Stimulated activated naive CD8-positive, alpha-beta T cell treated with anti-CD3 and anti-CD28 coated beads, Interleukin-15, amount 100 ng/mL, for 72 hours (primary cell): ENCODE measurements at regions not wholly inside any gene's neighbourhood (a gene's known extent, or its start where the extent isn't known, plus 50 kb on each side); places are given as distances from the start of the nearest gene placed in this dataset.
"Not testable (repeated sequence)": the region's sequence is repeated elsewhere in the genome, so short reads cannot be mapped to it uniquely, and the experiment has no call there.

Source experiments
- ATAC-seq: fragments of 150-1000 bp; cut with Tn5 transposase; 2 replicates; pipeline ENCODE4 v1.10.0; 2021; ENCODE audit warnings: mild to moderate bottlenecking, moderate library complexity
- DNase-seq, 2 donors: peaks; one replicate each; pipeline ENCODE4 v3.0.0; 2021 to 2022
- H3K27ac Mint-ChIP-seq, 2 donors: one replicate each; pipeline ENCODE4 v1.8.0; 2022; ENCODE audit warnings: mild to moderate bottlenecking in 2 of 2, mixed read lengths in 2 of 2, moderate library complexity in 2 of 2
- H3K27me3 Mint-ChIP-seq: one replicate; pipeline ENCODE4 v1.8.0; 2022; ENCODE audit warnings: mixed read lengths
- H3K4me1 Mint-ChIP-seq: one replicate; pipeline ENCODE4 v1.8.0; 2022; ENCODE audit warnings: mild to moderate bottlenecking, mixed read lengths
- H3K4me3 Mint-ChIP-seq, 2 donors: one replicate each; pipeline ENCODE4 v1.8.0; 2022; ENCODE audit warnings: mild to moderate bottlenecking in 2 of 2, mixed read lengths in 2 of 2, moderate library complexity in 1 of 2
- H3K9me3 Mint-ChIP-seq, 2 donors: one replicate each; pipeline ENCODE4 v1.8.0; 2022; ENCODE audit warnings: mixed read lengths in 2 of 2

- not testable (repeated sequence) for DNase-seq, H3K27ac Mint-ChIP-seq, H3K4me3 Mint-ChIP-seq, H3K9me3 Mint-ChIP-seq, H3K4me1 Mint-ChIP-seq, H3K27me3 Mint-ChIP-seq
- peak; percentile 74 for ATAC-seq
Measured at GRCh38 chr12:105602312-105602711, 271.8 kb downstream of the C12orf75 start.

- H3K9me3 Mint-ChIP-seq, ATAC-seq, H3K27me3 Mint-ChIP-seq, H3K4me3 Mint-ChIP-seq, H3K27ac Mint-ChIP-seq, H3K4me1 Mint-ChIP-seq, DNase-seq: not testable (repeated sequence)
Measured at GRCh38 chr12:105604281-105604680, 273.8 kb downstream of the C12orf75 start.

GRCh38 chr12:105606613-105607012 lies 276.1 kb downstream of the C12orf75 start:
- not testable (repeated sequence) for ATAC-seq, H3K4me3 Mint-ChIP-seq, H3K9me3 Mint-ChIP-seq, H3K4me1 Mint-ChIP-seq, DNase-seq, H3K27ac Mint-ChIP-seq, H3K27me3 Mint-ChIP-seq

GRCh38 chr12:105609001-105609400 lies 278.5 kb downstream of the C12orf75 start:
- ATAC-seq, H3K9me3 Mint-ChIP-seq, DNase-seq, H3K27ac Mint-ChIP-seq, H3K4me1 Mint-ChIP-seq, H3K4me3 Mint-ChIP-seq, H3K27me3 Mint-ChIP-seq: not testable (repeated sequence)

- Mint-ChIP-seq H3K27ac (no peak overlapping the region), H3K27me3 (no peaks in the 10 kb centered on the region), H3K4me3 (no peak overlapping the region), H3K4me1 (no peaks in the 10 kb centered on the region), H3K9me3 (no peaks in the 10 kb centered on the region)
- no peak for ATAC-seq
- DNase-seq = no peak
Measured at GRCh38 chr12:105610459-105610858, 280.0 kb downstream of the C12orf75 start.

GRCh38 chr12:105611340-105611739 lies 280.8 kb downstream of the C12orf75 start:
- no peaks in the 10 kb centered on the region for H3K9me3 Mint-ChIP-seq
- no peak for ATAC-seq
- no peaks in the 10 kb centered on the region for H3K4me1 Mint-ChIP-seq
- no peak overlapping the region for H3K4me3 Mint-ChIP-seq
- H3K27ac Mint-ChIP-seq = no peak overlapping the region
- DNase-seq = no peak
- peaks cover 3% of the 10 kb centered on the region for H3K27me3 Mint-ChIP-seq

GRCh38 chr12:105613269-105613668 lies 282.8 kb downstream of the C12orf75 start:
- Mint-ChIP-seq H3K27ac (no peak overlapping the region), H3K9me3 (no peaks in the 10 kb centered on the region), H3K4me1 (no peaks in the 10 kb centered on the region), H3K27me3 (peaks cover 7% of the 10 kb centered on the region), H3K4me3 (no peak overlapping the region)
- DNase-seq (no peak), ATAC-seq (no peak)

- no peak for DNase-seq
- H3K27me3 Mint-ChIP-seq = peaks cover 7% of the 10 kb centered on the region
- H3K4me1 Mint-ChIP-seq = no peaks in the 10 kb centered on the region
- ATAC-seq = no peak
- no peaks in the 10 kb centered on the region for H3K9me3 Mint-ChIP-seq
- no peak overlapping the region for H3K4me3 Mint-ChIP-seq
- no peak overlapping the region for H3K27ac Mint-ChIP-seq
Measured at GRCh38 chr12:105613887-105614286, 283.4 kb downstream of the C12orf75 start.

GRCh38 chr12:105616971-105617540 lies 286.6 kb downstream of the C12orf75 start:
- ATAC-seq (no peak), DNase-seq (no peak)
- H3K9me3 Mint-ChIP-seq = no peaks in the 10 kb centered on the region
- H3K4me1 Mint-ChIP-seq = no peaks in the 10 kb centered on the region
- H3K27me3 Mint-ChIP-seq = peaks cover 14% of the 10 kb centered on the region
- H3K27ac Mint-ChIP-seq = no peak overlapping the region
- no peak overlapping the region for H3K4me3 Mint-ChIP-seq

- DNase-seq (no peak), ATAC-seq (no peak)
- Mint-ChIP-seq H3K4me1 (no peaks in the 10 kb centered on the region), H3K4me3 (no peak overlapping the region), H3K27ac (no peak overlapping the region), H3K27me3 (peaks cover 8% of the 10 kb centered on the region), H3K9me3 (no peaks in the 10 kb centered on the region)
Measured at GRCh38 chr12:105622220-105622619, 291.7 kb downstream of the C12orf75 start.

- H3K4me1 Mint-ChIP-seq = no peaks in the 10 kb centered on the region
- no peak overlapping the region for H3K4me3 Mint-ChIP-seq
- H3K27ac Mint-ChIP-seq = no peak overlapping the region
- no peaks in the 10 kb centered on the region for H3K9me3 Mint-ChIP-seq
- no peak for DNase-seq
- ATAC-seq = no peak
- H3K27me3 Mint-ChIP-seq = peaks cover 8% of the 10 kb centered on the region
Measured at GRCh38 chr12:105622846-105623736, 292.6 kb downstream of the C12orf75 start.

- H3K27ac Mint-ChIP-seq = no peak overlapping the region
- no peak overlapping the region for H3K4me3 Mint-ChIP-seq
- ATAC-seq (no peak), DNase-seq (no peak)
- no peaks in the 10 kb centered on the region for H3K9me3 Mint-ChIP-seq
- H3K4me1 Mint-ChIP-seq = no peaks in the 10 kb centered on the region
- H3K27me3 Mint-ChIP-seq = peaks cover 4% of the 10 kb centered on the region
Measured at GRCh38 chr12:105626653-105627052, 296.2 kb downstream of the C12orf75 start.

GRCh38 chr12:105637470-105637869 lies 307.0 kb downstream of the C12orf75 start:
- Mint-ChIP-seq H3K27me3 (no peaks in the 10 kb centered on the region), H3K4me3 (no peak overlapping the region)
- DNase-seq = no peak

GRCh38 chr12:105640761-105641160 lies 310.3 kb downstream of the C12orf75 start:
- DNase-seq = no peak
- Mint-ChIP-seq H3K9me3 (peaks cover 0 to 7% of the 10 kb centered on the region in 2 donors), H3K4me3 (no peak overlapping the region), H3K27me3 (peaks cover 5% of the 10 kb centered on the region), H3K4me1 (no peaks in the 10 kb centered on the region), H3K27ac (no peak overlapping the region)
- no peak for ATAC-seq

More at GRCh38 chr12:105637470-105637869, 307.0 kb downstream of the C12orf75 start:
- Mint-ChIP-seq H3K27ac (no peak overlapping the region), H3K9me3 (peaks cover 0 to 7% of the 10 kb centered on the region in 2 donors), H3K4me1 (no peaks in the 10 kb centered on the region)
- no peak for ATAC-seq

GRCh38 chr12:105641749-105642148 lies 311.3 kb downstream of the C12orf75 start:
- Mint-ChIP-seq H3K4me3 (no peak overlapping the region), H3K27me3 (peaks cover 5% of the 10 kb centered on the region), H3K27ac (no peak overlapping the region), H3K4me1 (no peaks in the 10 kb centered on the region), H3K9me3 (peaks cover 0 to 4% of the 10 kb centered on the region in 2 donors)
- DNase-seq (no peak), ATAC-seq (no peak)

GRCh38 chr12:105644770-105645169 lies 314.3 kb downstream of the C12orf75 start:
- no peak for DNase-seq
- H3K4me3 Mint-ChIP-seq = no peak overlapping the region
- ATAC-seq = no peak
- H3K9me3 Mint-ChIP-seq = no peaks in the 10 kb centered on the region
- no peaks in the 10 kb centered on the region for H3K4me1 Mint-ChIP-seq
- peaks cover 5% of the 10 kb centered on the region for H3K27me3 Mint-ChIP-seq
- no peak overlapping the region for H3K27ac Mint-ChIP-seq
